ENCODE measurements at regions not wholly inside any gene's neighbourhood (a gene's known extent, or its start where the extent isn't known, plus 50 kb on each side); places are given as distances from the start of the nearest gene placed in this dataset.

DNA sequence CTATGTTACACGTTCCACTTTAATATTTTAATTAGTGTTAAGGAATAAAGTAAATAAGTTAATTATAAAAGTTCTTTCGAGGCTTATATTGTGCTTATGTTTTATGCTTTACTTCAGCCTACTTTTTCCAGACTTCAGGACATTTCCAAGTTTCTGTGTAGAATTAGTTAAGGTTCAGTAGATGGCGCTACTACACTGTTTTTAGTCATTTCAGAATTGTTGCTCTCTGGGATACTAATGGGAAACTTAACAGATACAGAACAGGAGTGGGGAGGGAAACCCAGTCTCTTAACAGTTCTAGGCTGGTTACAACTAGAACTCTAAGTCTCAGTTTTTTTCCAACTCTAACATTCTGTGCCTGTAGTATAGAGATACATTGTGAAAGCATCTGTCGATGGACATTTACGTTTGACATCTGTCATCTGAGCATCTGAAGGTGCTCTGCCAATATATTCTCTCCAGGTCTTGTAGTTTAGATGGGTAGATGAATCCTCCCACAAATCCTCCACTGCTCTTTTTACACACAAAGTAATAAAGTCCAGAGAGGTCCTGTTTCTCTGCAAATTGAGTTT, 56.8 kb upstream of the FAM171A1 start:
- TF ChIP-seq POLR2AphosphoS5 (IDR thresholded peaks at IDR 0.05; ENCODE audit: low read depth, low read length) (no peak), SIN3A (IDR thresholded peaks at IDR 0.05; ENCODE audit: borderline replicate concordance, insufficient read depth, low read length) (no peak), TAF1 (IDR thresholded peaks at IDR 0.05; ENCODE audit: borderline replicate concordance, insufficient read depth, low read length) (no peak), FOXP2 (optimal IDR thresholded peaks at IDR 0.05; ENCODE audit: borderline replicate concordance, extremely low read depth, extremely low read length, insufficient read depth) (no peak)
- TF ChIP-seq, protein P1, sequence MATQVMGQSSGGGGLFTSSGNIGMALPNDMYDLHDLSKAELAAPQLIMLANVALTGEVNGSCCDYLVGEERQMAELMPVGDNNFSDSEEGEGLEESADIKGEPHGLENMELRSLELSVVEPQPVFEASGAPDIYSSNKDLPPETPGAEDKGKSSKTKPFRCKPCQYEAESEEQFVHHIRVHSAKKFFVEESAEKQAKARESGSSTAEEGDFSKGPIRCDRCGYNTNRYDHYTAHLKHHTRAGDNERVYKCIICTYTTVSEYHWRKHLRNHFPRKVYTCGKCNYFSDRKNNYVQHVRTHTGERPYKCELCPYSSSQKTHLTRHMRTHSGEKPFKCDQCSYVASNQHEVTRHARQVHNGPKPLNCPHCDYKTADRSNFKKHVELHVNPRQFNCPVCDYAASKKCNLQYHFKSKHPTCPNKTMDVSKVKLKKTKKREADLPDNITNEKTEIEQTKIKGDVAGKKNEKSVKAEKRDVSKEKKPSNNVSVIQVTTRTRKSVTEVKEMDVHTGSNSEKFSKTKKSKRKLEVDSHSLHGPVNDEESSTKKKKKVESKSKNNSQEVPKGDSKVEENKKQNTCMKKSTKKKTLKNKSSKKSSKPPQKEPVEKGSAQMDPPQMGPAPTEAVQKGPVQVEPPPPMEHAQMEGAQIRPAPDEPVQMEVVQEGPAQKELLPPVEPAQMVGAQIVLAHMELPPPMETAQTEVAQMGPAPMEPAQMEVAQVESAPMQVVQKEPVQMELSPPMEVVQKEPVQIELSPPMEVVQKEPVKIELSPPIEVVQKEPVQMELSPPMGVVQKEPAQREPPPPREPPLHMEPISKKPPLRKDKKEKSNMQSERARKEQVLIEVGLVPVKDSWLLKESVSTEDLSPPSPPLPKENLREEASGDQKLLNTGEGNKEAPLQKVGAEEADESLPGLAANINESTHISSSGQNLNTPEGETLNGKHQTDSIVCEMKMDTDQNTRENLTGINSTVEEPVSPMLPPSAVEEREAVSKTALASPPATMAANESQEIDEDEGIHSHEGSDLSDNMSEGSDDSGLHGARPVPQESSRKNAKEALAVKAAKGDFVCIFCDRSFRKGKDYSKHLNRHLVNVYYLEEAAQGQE (IDR thresholded peaks at IDR 0.05; ENCODE audit: insufficient read depth in 1 of 2, low read depth in 2 of 2, low read length in 2 of 2) = no peak

DNA sequence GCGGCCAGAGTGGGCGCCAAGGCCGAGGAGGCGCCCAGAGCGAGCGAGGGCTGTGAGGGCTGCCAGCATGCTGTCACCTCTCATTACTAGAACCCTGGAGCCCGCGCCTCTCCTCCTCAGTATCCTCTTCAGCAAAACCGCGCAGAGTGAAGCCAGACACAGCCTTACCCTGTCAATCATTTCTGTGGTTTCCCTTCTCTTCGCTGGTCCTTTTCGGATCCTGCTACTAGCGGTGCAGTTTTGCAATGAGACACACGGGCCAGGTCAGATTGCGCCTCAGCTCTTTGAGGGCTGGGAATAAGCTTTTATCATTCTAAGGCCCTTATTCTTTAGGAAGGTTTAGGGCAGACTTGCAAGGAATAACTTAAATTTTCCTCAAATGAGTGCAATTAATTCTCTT, 55.5 kb upstream of the FAM171A1 start:
- TF ChIP-seq TAF1 (IDR thresholded peaks at IDR 0.05; ENCODE audit: borderline replicate concordance, insufficient read depth, low read length) (no peak), POLR2AphosphoS5 (IDR thresholded peaks at IDR 0.05; ENCODE audit: low read depth, low read length) (no peak), SIN3A (IDR thresholded peaks at IDR 0.05; ENCODE audit: borderline replicate concordance, insufficient read depth, low read length) (no peak)

DNA sequence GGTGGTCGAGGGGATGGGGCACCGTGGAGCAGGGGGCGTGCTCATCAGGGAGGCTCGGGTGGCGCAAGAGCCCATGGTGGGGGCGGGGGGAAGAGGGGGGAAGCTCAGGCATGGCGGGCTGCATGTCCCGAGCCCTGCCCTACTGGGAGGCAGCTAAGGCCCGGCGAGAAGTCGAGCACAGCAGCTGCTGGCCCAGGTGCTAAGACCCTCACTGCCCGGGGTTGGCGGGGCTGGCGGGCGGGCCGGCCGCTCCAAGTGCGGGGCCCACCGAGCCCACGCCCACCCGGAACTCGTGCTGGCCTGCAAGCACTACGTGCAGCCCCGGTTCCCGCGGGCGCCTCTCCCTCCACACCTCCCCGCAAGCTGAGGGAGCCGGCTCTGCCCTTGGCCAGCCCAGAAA, 55.0 kb upstream of the FAM171A1 start:
- TF ChIP-seq, protein P1 (IDR thresholded peaks at IDR 0.05; ENCODE audit: insufficient read depth in 1 of 2, low read depth in 2 of 2, low read length in 2 of 2) = no peak
- TF ChIP-seq FOXP2 (optimal IDR thresholded peaks at IDR 0.05; ENCODE audit: borderline replicate concordance, extremely low read depth, extremely low read length, insufficient read depth) (no peak), POLR2AphosphoS5 (IDR thresholded peaks at IDR 0.05; ENCODE audit: low read depth, low read length) (no peak), TAF1 (IDR thresholded peaks at IDR 0.05; ENCODE audit: borderline replicate concordance, insufficient read depth, low read length) (no peak), SIN3A (IDR thresholded peaks at IDR 0.05; ENCODE audit: borderline replicate concordance, insufficient read depth, low read length) (no peak)

All from PFSK-1 (cell line).